Mesendoderm (in vitro differentiated cells): ENCODE measurements at regions not wholly inside any gene's neighbourhood (a gene's known extent, or its start where the extent isn't known, plus 50 kb on each side); places are given as distances from the start of the nearest gene placed in this dataset.
A peak's percentile ranks its signal among the peaks of the same experiment; 100 is the strongest.

Experiments used
- DNase-seq: peaks from one replicate; pipeline ENCODE4 v3.0.0; 2013
- H2AK5ac ChIP-seq: 2 replicates; pipeline ENCODE4 v1.6.1; 2013; ENCODE audit warnings: low read length, inconsistent platforms
- H2BK120ac ChIP-seq: 2 replicates; pipeline ENCODE4 v1.6.1; 2013; ENCODE audit warnings: low read depth, mild to moderate bottlenecking, low read length, moderate library complexity, mixed read lengths
- H2BK15ac ChIP-seq: replicated peaks from 2 replicates; pipeline ENCODE4 v1.6.1; 2013; ENCODE audit warnings: low read depth, mild to moderate bottlenecking, moderate library complexity
- H2BK5ac ChIP-seq: 2 replicates; pipeline ENCODE4 v1.6.1; 2013; ENCODE audit warnings: low read length, inconsistent platforms
- H3K18ac ChIP-seq: 2 replicates; pipeline ENCODE4 v1.6.1; 2013; ENCODE audit warnings: mild to moderate bottlenecking, low read length, mixed read lengths
- H3K23ac ChIP-seq: one replicate; pipeline ENCODE4 v1.6.1; 2013; ENCODE audit warnings: low read length
- H3K27ac ChIP-seq: 2 replicates; pipeline ENCODE4 v1.5.1; 2013; ENCODE audit warnings: low read depth, mild to moderate bottlenecking, inconsistent platforms, low read length, moderate library complexity
- H3K27me3 ChIP-seq: 2 replicates; pipeline ENCODE4 v1.6.1; 2013; ENCODE audit warnings: low read length, control low read depth, mild to moderate bottlenecking, inconsistent platforms; ENCODE audit not compliant: insufficient read depth, poor library complexity
- H3K36me3 ChIP-seq: 2 replicates; pipeline ENCODE4 v1.6.1; 2013; ENCODE audit warnings: low read length, inconsistent platforms; ENCODE audit not compliant: control insufficient read depth, insufficient read depth
- H3K4ac ChIP-seq: one replicate; pipeline ENCODE4 v1.6.1; 2013; ENCODE audit warnings: low read depth, mild to moderate bottlenecking, low read length, moderate library complexity
- H3K4me1 ChIP-seq: 2 replicates; pipeline ENCODE4 v1.6.1; 2013; ENCODE audit warnings: low read depth, low read length, inconsistent platforms; ENCODE audit not compliant: control insufficient read depth
- H3K4me2 ChIP-seq: 2 replicates; pipeline ENCODE4 v1.6.1; 2013; ENCODE audit warnings: low read length
- H3K4me3 ChIP-seq: 2 replicates; pipeline ENCODE4 v1.5.1; 2013; ENCODE audit warnings: mild to moderate bottlenecking, low read length
- H3K56ac ChIP-seq: one replicate; pipeline ENCODE4 v1.6.1; 2013; ENCODE audit warnings: low read length
- H3K79me1 ChIP-seq: 2 replicates; pipeline ENCODE4 v1.6.1; 2013; ENCODE audit warnings: low read length, inconsistent platforms
- H3K79me2 ChIP-seq: 2 replicates; pipeline ENCODE4 v1.6.1; 2013; ENCODE audit warnings: mild to moderate bottlenecking, low read length; ENCODE audit not compliant: control insufficient read depth, insufficient read depth
- H3K9ac ChIP-seq: 2 replicates; pipeline ENCODE4 v1.6.1; 2013; ENCODE audit warnings: low read length, inconsistent platforms
- H4K5ac ChIP-seq: one replicate; pipeline ENCODE4 v1.6.1; 2013; ENCODE audit warnings: low read length
- H4K8ac ChIP-seq: one replicate; pipeline ENCODE4 v1.6.1; 2013; ENCODE audit warnings: low read depth, mild to moderate bottlenecking, control low read depth, low read length, moderate library complexity
- WGBS: extraction: QIAGEN DNeasy Blood & Tissue Kit; methylation state at CpG from one replicate; pipeline ENCODE4 v1.1.7; 2013; ENCODE audit warnings: low lambda C conversion rate, missing lambda C conversion rate; ENCODE audit not compliant: insufficient coverage; ENCODE audit errors: extremely low coverage; 5-methylcytosine and 5-hydroxymethylcytosine counted together

DNA sequence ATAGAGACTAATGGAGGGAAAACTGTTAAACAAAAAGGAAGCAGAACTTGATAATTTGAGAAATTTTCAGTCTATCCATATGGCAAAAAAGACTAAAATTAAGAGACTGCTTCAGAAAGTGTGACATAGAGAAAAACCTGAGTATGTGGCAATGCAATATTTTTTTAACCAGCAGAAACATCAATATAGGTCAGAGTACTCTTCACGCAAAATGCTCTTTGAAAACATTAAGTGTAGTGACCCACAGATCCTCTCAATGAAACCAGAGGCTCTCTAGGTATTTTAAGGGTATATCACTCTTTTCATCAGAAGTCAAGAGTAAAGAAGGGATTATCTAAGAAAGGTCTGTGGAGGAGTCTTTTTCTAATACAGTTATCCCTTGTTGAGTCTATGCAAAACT lies 1394.8 kb downstream of the DSC3 start:
- Histone ChIP-seq H3K9ac (no peak overlapping the region), H2BK5ac (no peak overlapping the region), H3K27ac (no peak overlapping the region), H3K27me3 (no peaks in the 10 kb centered on the region), H3K79me1 (no peaks in the 10 kb centered on the region), H4K8ac (no peak overlapping the region), H3K56ac (no peak overlapping the region), H3K4me2 (no peak overlapping the region), H3K18ac (no peak overlapping the region), H3K4ac (no peak overlapping the region), H2BK120ac (no peak overlapping the region), H2BK15ac (no peak overlapping the region), H3K36me3 (no peaks in the 10 kb centered on the region), H3K79me2 (no peaks in the 10 kb centered on the region), H3K4me3 (no peak overlapping the region), H4K5ac (no peak overlapping the region), H3K4me1 (no peaks in the 10 kb centered on the region), H3K23ac (no peak overlapping the region), H2AK5ac (no peak overlapping the region)
- DNase-seq = no peak
- no CpG with 5 or more reads among the region's 1 CpG for WGBS

DNA sequence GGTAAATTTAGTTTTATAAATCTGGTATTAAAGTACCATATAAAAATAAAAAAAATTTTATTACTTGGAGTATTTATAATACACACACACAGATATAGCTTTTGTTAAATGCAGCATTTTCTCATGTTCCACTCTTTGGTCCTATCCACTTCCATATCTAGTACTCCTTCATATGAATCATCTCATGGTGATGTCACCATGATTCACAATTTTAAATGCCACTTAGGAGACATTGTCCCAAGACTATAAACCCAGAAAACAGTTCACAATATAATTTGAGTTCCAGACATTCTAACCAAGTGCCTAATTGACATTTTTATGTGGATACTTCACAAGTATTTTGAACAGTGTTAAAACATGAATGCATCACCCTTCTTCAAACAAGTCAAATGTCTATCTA lies 1398.3 kb downstream of the DSC3 start:
- no peak for DNase-seq

DNA sequence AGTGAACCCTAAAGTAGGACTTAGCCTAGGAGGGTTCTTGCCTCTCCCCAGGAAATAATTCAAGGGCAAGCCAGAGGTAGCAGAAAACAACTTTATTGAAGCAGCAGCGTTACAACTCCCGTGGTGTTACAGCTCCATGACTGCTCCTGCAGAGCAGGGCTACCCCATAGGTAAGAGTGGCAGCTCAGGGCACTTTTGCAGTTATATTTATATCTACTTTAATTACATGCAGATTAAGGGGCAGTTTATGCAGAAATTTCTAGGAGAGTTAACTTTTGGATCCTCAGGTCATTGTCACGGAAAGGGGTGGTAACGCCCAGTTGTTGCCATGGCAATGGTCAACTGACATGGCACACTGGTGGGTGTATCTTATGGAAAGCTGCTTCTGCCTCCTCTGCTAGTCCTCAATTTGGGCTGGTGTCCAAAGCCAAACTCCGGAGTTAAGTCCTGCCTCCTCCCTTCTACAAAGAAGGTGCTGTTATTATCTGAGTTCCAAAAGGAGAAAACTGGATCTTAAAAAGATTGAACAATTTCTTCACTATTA lies 1413.0 kb downstream of the DSC3 start:
- Histone ChIP-seq H2AK5ac (no peak overlapping the region), H3K4me2 (no peak overlapping the region), H4K8ac (no peak overlapping the region), H3K23ac (no peak overlapping the region), H3K79me1 (no peaks in the 10 kb centered on the region), H3K9ac (no peak overlapping the region), H3K27ac (no peak overlapping the region), H2BK120ac (no peak overlapping the region), H3K4ac (no peak overlapping the region), H3K27me3 (no peaks in the 10 kb centered on the region), H3K79me2 (no peaks in the 10 kb centered on the region), H3K4me3 (no peak overlapping the region), H3K36me3 (no peaks in the 10 kb centered on the region), H3K56ac (no peak overlapping the region), H3K18ac (no peak overlapping the region), H4K5ac (no peak overlapping the region), H3K4me1 (no peaks in the 10 kb centered on the region), H2BK15ac (no peak overlapping the region), H2BK5ac (no peak overlapping the region)
- peak; percentile 18 for DNase-seq
- WGBS = no CpG with 5 or more reads among the region's 5 CpGs

More for the DNA sequence above, 1398.3 kb downstream of the DSC3 start:
- no peak overlapping the region for H2BK120ac ChIP-seq
- H3K79me1 ChIP-seq = no peaks in the 10 kb centered on the region
- no peak overlapping the region for H3K23ac ChIP-seq
- H3K4me2 ChIP-seq = no peak overlapping the region
- H2BK15ac ChIP-seq = no peak overlapping the region
- no peak overlapping the region for H3K56ac ChIP-seq
- H4K5ac ChIP-seq = no peak overlapping the region
- H3K79me2 ChIP-seq = no peaks in the 10 kb centered on the region
- H4K8ac ChIP-seq = no peak overlapping the region
- H2AK5ac ChIP-seq = no peak overlapping the region
- H3K9ac ChIP-seq = no peak overlapping the region
- H3K4me3 ChIP-seq = no peak overlapping the region
- H3K4me1 ChIP-seq = no peaks in the 10 kb centered on the region
- H2BK5ac ChIP-seq = no peak overlapping the region
- no peak overlapping the region for H3K4ac ChIP-seq
- no peaks in the 10 kb centered on the region for H3K36me3 ChIP-seq
- H3K18ac ChIP-seq = no peak overlapping the region
- H3K27ac ChIP-seq = no peak overlapping the region
- no peaks in the 10 kb centered on the region for H3K27me3 ChIP-seq

DNA sequence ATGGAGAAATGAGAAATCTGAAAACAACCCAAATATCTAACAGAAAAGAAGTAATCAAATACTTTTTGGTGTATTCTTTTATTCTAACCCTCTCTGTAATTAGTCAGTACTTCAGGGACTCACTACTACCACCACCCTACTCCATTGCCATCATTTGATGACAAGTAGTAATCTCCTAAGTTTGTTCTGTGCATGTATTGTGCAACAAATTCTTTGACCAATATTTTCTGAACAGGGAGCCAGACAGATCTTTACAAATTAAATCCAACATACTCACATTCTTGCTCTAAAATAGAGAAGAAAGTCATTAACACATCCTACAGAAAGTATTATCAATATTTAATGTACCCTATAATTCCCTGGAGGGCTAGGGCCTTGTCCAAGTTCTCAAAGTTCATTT lies 1416.4 kb downstream of the DSC3 start:
- Histone ChIP-seq H2BK5ac (no peak overlapping the region), H3K4me3 (no peak overlapping the region), H3K9ac (no peak overlapping the region), H3K4me1 (no peaks in the 10 kb centered on the region), H3K27me3 (no peaks in the 10 kb centered on the region), H3K27ac (no peak overlapping the region), H2BK15ac (no peak overlapping the region), H3K18ac (no peak overlapping the region), H3K79me2 (no peaks in the 10 kb centered on the region), H3K4ac (no peak overlapping the region), H4K8ac (no peak overlapping the region), H4K5ac (no peak overlapping the region), H2AK5ac (no peak overlapping the region), H3K4me2 (no peak overlapping the region), H3K23ac (no peak overlapping the region), H3K36me3 (no peaks in the 10 kb centered on the region), H3K79me1 (no peaks in the 10 kb centered on the region), H3K56ac (no peak overlapping the region), H2BK120ac (no peak overlapping the region)
- DNase-seq = no peak

DNA sequence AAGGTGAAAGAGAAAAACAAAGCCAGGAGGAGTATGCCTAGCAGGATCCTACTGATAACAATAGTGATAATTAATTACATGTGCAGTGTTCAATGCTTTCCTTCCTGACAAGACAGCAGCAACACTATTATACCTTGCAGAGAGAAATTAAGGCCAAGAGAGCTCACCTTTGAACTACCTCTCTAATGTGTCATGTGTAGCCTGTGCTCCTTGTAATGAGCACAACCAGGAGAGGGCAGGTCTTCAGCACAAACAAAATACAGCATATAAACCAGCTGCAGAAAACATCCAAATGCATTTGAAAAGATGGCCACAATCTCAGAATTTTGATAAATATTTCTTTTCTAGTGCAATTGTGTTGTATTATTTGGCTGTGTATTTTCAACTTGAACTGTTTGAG lies 1425.7 kb downstream of the DSC3 start:
- no peaks in the 10 kb centered on the region for H3K79me2 ChIP-seq
- H3K4me1 ChIP-seq = no peaks in the 10 kb centered on the region
- H3K27me3 ChIP-seq = no peaks in the 10 kb centered on the region
- no peak overlapping the region for H2BK120ac ChIP-seq
- H3K56ac ChIP-seq = no peak overlapping the region
- H3K4ac ChIP-seq = no peak overlapping the region
- H3K27ac ChIP-seq = no peak overlapping the region
- H2BK5ac ChIP-seq = no peak overlapping the region
- H3K4me3 ChIP-seq = no peak overlapping the region
- H3K18ac ChIP-seq = no peak overlapping the region
- H3K79me1 ChIP-seq = no peaks in the 10 kb centered on the region
- H3K36me3 ChIP-seq = no peaks in the 10 kb centered on the region
- peak; percentile 5 for DNase-seq
- no peak overlapping the region for H3K4me2 ChIP-seq
- no peak overlapping the region for H2AK5ac ChIP-seq
- H3K23ac ChIP-seq = no peak overlapping the region
- H4K8ac ChIP-seq = no peak overlapping the region
- H2BK15ac ChIP-seq = no peak overlapping the region
- H4K5ac ChIP-seq = no peak overlapping the region
- no peak overlapping the region for H3K9ac ChIP-seq

DNA sequence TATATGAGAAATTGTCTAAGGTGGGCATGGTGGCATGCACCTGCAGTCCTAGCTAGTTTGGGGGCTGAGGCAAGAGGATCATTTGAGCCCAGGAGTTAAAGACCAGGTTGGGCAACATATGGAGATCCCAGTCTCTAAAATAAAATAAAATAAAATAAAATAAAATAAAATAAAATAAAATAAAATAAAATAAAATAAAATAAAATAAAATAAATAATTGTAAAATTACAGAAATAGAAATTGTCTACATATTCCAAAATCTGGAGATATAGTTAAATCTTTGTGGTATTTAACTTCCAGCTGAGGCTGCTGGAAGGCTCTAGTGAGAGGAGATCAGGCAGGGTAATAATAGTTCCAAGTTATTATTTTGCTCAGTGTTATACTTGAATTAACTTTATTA lies 1432.1 kb upstream of the CDH2 start:
- Histone ChIP-seq H3K56ac (no peak overlapping the region), H3K79me1 (no peaks in the 10 kb centered on the region), H3K18ac (no peak overlapping the region), H2BK120ac (no peak overlapping the region), H4K8ac (no peak overlapping the region), H2AK5ac (no peak overlapping the region), H2BK5ac (no peak overlapping the region), H3K27ac (no peak overlapping the region), H3K4me2 (no peak overlapping the region), H3K4me1 (no peaks in the 10 kb centered on the region), H3K79me2 (no peaks in the 10 kb centered on the region), H2BK15ac (no peak overlapping the region), H3K27me3 (no peaks in the 10 kb centered on the region), H3K23ac (no peak overlapping the region), H3K36me3 (no peaks in the 10 kb centered on the region), H3K4ac (no peak overlapping the region), H4K5ac (no peak overlapping the region), H3K4me3 (no peak overlapping the region), H3K9ac (no peak overlapping the region)
- no peak for DNase-seq
